ENCODE measurements at regions not wholly inside any gene's neighbourhood (a gene's known extent, or its start where the extent isn't known, plus 50 kb on each side); places are given as distances from the start of the nearest gene placed in this dataset.

GRCh38 chr1:2918441-2918840 is 102.8 kb upstream of the ACTRT2 start:
- Histone ChIP-seq H4K20me1 (ENCODE audit: insufficient read depth, low read length) (no peaks in the 10 kb centered on the region), H3K27ac (ENCODE audit: low read depth, low read length, poor library complexity, severe bottlenecking) (no peak overlapping the region), H3F3A (ENCODE audit: insufficient read depth, low read length) (no peaks in the 10 kb centered on the region), H3K27me3 (ENCODE audit: insufficient read depth, low read length) (no peaks in the 10 kb centered on the region), H3K9ac (ENCODE audit: low read length) (no peak overlapping the region), H3K79me2 (ENCODE audit: insufficient read depth, low read length) (no peaks in the 10 kb centered on the region), H3K4me1 (ENCODE audit: insufficient read depth, low read length, severe bottlenecking) (no peaks in the 10 kb centered on the region), H2AFZ (ENCODE audit: low read length) (no peak overlapping the region), H3K4me3 (ENCODE audit: low read depth, low read length, poor library complexity, severe bottlenecking) (no peak overlapping the region), H3K9me3 (ENCODE audit: low read length) (no peaks in the 10 kb centered on the region), H3K4me2 (ENCODE audit: low read length) (no peak overlapping the region), H3K9me2 (ENCODE audit: low read depth, low read length) (no peaks in the 10 kb centered on the region), H3K36me3 (ENCODE audit: insufficient read depth, low read length) (no peaks in the 10 kb centered on the region)
- TF ChIP-seq EZH2 (IDR thresholded peaks at IDR 0.05; ENCODE audit: borderline replicate concordance, low read length) (no peak), CTCF (IDR thresholded peaks at IDR 0.05; ENCODE audit: low read length) (no peak)

GRCh38 chr1:2919841-2920240 is 101.4 kb upstream of the ACTRT2 start:
- H3K4me2 ChIP-seq (ENCODE audit: low read length) = no peak overlapping the region
- H3K9ac ChIP-seq (ENCODE audit: low read length) = no peak overlapping the region
- no peaks in the 10 kb centered on the region for H3K36me3 ChIP-seq (ENCODE audit: insufficient read depth, low read length)
- H3K4me3 ChIP-seq (ENCODE audit: low read depth, low read length, poor library complexity, severe bottlenecking) = no peak overlapping the region
- no peaks in the 10 kb centered on the region for H4K20me1 ChIP-seq (ENCODE audit: insufficient read depth, low read length)
- H3K27ac ChIP-seq (ENCODE audit: low read depth, low read length, poor library complexity, severe bottlenecking) = no peak overlapping the region
- TF ChIP-seq EZH2 (IDR thresholded peaks at IDR 0.05; ENCODE audit: borderline replicate concordance, low read length) (no peak), CTCF (IDR thresholded peaks at IDR 0.05; ENCODE audit: low read length) (no peak)
- no peaks in the 10 kb centered on the region for H3K79me2 ChIP-seq (ENCODE audit: insufficient read depth, low read length)
- no peaks in the 10 kb centered on the region for H3K9me2 ChIP-seq (ENCODE audit: low read depth, low read length)
- H3F3A ChIP-seq (ENCODE audit: insufficient read depth, low read length) = no peaks in the 10 kb centered on the region
- H2AFZ ChIP-seq (ENCODE audit: low read length) = no peak overlapping the region
- no peaks in the 10 kb centered on the region for H3K4me1 ChIP-seq (ENCODE audit: insufficient read depth, low read length, severe bottlenecking)
- no peaks in the 10 kb centered on the region for H3K27me3 ChIP-seq (ENCODE audit: insufficient read depth, low read length)
- no peaks in the 10 kb centered on the region for H3K9me3 ChIP-seq (ENCODE audit: low read length)

GRCh38 chr1:2920421-2921015 is 100.7 kb upstream of the ACTRT2 start:
- Histone ChIP-seq H3K27ac (ENCODE audit: low read depth, low read length, poor library complexity, severe bottlenecking) (no peak overlapping the region), H4K20me1 (ENCODE audit: insufficient read depth, low read length) (no peaks in the 10 kb centered on the region), H2AFZ (ENCODE audit: low read length) (no peak overlapping the region), H3K4me1 (ENCODE audit: insufficient read depth, low read length, severe bottlenecking) (no peaks in the 10 kb centered on the region), H3K79me2 (ENCODE audit: insufficient read depth, low read length) (no peaks in the 10 kb centered on the region), H3K9me3 (ENCODE audit: low read length) (no peaks in the 10 kb centered on the region), H3K9me2 (ENCODE audit: low read depth, low read length) (no peaks in the 10 kb centered on the region), H3K27me3 (ENCODE audit: insufficient read depth, low read length) (no peaks in the 10 kb centered on the region), H3K9ac (ENCODE audit: low read length) (no peak overlapping the region), H3K36me3 (ENCODE audit: insufficient read depth, low read length) (no peaks in the 10 kb centered on the region), H3K4me3 (ENCODE audit: low read depth, low read length, poor library complexity, severe bottlenecking) (no peak overlapping the region), H3K4me2 (ENCODE audit: low read length) (no peak overlapping the region), H3F3A (ENCODE audit: insufficient read depth, low read length) (no peaks in the 10 kb centered on the region)
- TF ChIP-seq EZH2 (IDR thresholded peaks at IDR 0.05; ENCODE audit: borderline replicate concordance, low read length) (no peak), CTCF (IDR thresholded peaks at IDR 0.05; ENCODE audit: low read length) (no peak)

All from OCI-LY1 (cell line).